Liver (tissue), 7 donors: ENCODE measurements at regions not wholly inside any gene's neighbourhood (a gene's known extent, or its start where the extent isn't known, plus 50 kb on each side); places are given as distances from the start of the nearest gene placed in this dataset.

ENCODE experiments used
- DNase-seq: peaks from one replicate; pipeline ENCODE4 v3.0.0-alpha.2; 2017; ENCODE audit warnings: low spot score
- H3K27ac ChIP-seq, 2 donors: one replicate each; pipeline ENCODE4 v1.7.0; 2013; ENCODE audit warnings: inconsistent platforms in 2 of 2, low read length in 2 of 2, control low read depth in 1 of 2, low read depth in 1 of 2, mild to moderate bottlenecking in 1 of 2
- H3K27me3 ChIP-seq, 4 donors: one replicate each; pipeline versions ENCODE4 v1.6.1 to v1.7.0; 2013; ENCODE audit warnings: low read length in 3 of 4, inconsistent platforms in 1 of 4, mild to moderate bottlenecking in 1 of 4, moderate library complexity in 1 of 4; ENCODE audit not compliant: control insufficient read depth in 4 of 4, insufficient read depth in 4 of 4
- H3K36me3 ChIP-seq, 4 donors: one replicate each; pipeline versions ENCODE4 v1.6.1 to v1.7.0; 2013; ENCODE audit warnings: low read length in 3 of 4, mild to moderate bottlenecking in 3 of 4, low read depth in 1 of 4, moderate library complexity in 1 of 4; ENCODE audit not compliant: control insufficient read depth in 4 of 4, insufficient read depth in 3 of 4
- H3K4me1 ChIP-seq, 4 donors: one replicate each; pipeline versions ENCODE4 v1.6.1 to v1.7.0; 2013; ENCODE audit warnings: low read length in 3 of 4, mild to moderate bottlenecking in 3 of 4, moderate library complexity in 1 of 4; ENCODE audit not compliant: control insufficient read depth in 4 of 4, insufficient read depth in 4 of 4
- H3K4me3 ChIP-seq, 3 donors: one replicate each; pipeline versions ENCODE4 v1.6.1 to v1.7.0; 2013; ENCODE audit warnings: low read length in 3 of 3, control low read depth in 1 of 3, low read depth in 1 of 3, mild to moderate bottlenecking in 1 of 3
- H3K9ac ChIP-seq, 2 donors: one replicate each; pipeline ENCODE4 v1.7.0; 2013; ENCODE audit warnings: low read length in 2 of 2, mild to moderate bottlenecking in 2 of 2, moderate library complexity in 2 of 2, control low read depth in 1 of 2, low read depth in 1 of 2
- H3K9me3 ChIP-seq, 4 donors: one replicate each; pipeline versions ENCODE4 v1.6.1 to v1.7.0; 2013; ENCODE audit warnings: low read length in 3 of 4; ENCODE audit not compliant: control insufficient read depth in 4 of 4
- EGR1 ChIP-seq, 2 donors: IDR thresholded peaks; 2 replicates each; pipeline ENCODE4 v1.6.1; 2016 to 2018; ENCODE audit warnings: antibody characterized with exemption in 2 of 2, low read depth in 2 of 2
- FOXA1 ChIP-seq: IDR thresholded peaks from 2 replicates; pipeline ENCODE4 v1.6.1; 2016; ENCODE audit warnings: antibody characterized with exemption
- FOXA2 ChIP-seq: IDR thresholded peaks from 2 replicates; pipeline ENCODE4 v1.6.1; 2016; ENCODE audit warnings: antibody characterized with exemption
- GABPA ChIP-seq, 2 donors: IDR thresholded peaks in 1 of 2; conservative IDR thresholded peaks in 1 of 2; 2 replicates each; pipeline ENCODE4 v1.6.1; 2016; ENCODE audit warnings: antibody characterized with exemption in 2 of 2, mild to moderate bottlenecking in 1 of 2, moderate library complexity in 1 of 2
- HNF4A ChIP-seq, 2 donors: conservative IDR thresholded peaks; 2 replicates each; pipeline ENCODE4 v1.6.1; 2016; ENCODE audit warnings: antibody characterized with exemption in 2 of 2, mild to moderate bottlenecking in 2 of 2
- JUND ChIP-seq, 2 donors: IDR thresholded peaks; 2 replicates each; pipeline ENCODE4 v1.6.1; 2016; ENCODE audit warnings: antibody characterized with exemption in 2 of 2
- RAD21 ChIP-seq, 2 donors: IDR thresholded peaks; 2 replicates each; pipeline ENCODE4 v1.6.1; 2016; ENCODE audit warnings: antibody characterized with exemption in 2 of 2, mild to moderate bottlenecking in 2 of 2
- RXRA ChIP-seq, 2 donors: IDR thresholded peaks; 2 replicates each; pipeline ENCODE4 v1.6.1; 2017 to 2018; ENCODE audit warnings: antibody characterized with exemption in 2 of 2, mild to moderate bottlenecking in 1 of 2
- SP1 ChIP-seq: IDR thresholded peaks from 2 replicates; pipeline ENCODE4 v1.6.1; 2018; ENCODE audit warnings: antibody characterized with exemption, mild to moderate bottlenecking
- TAF1 ChIP-seq: conservative IDR thresholded peaks from 2 replicates; pipeline ENCODE4 v1.6.1; 2016; ENCODE audit warnings: antibody characterized with exemption, mild to moderate bottlenecking
- YY1 ChIP-seq: IDR thresholded peaks from 2 replicates; pipeline ENCODE4 v1.6.1; 2016; ENCODE audit warnings: antibody characterized with exemption, mild to moderate bottlenecking
- WGBS: extraction: QIAGEN DNeasy Blood & Tissue Kit; methylation state at CpG from one replicate; pipeline ENCODE4 v1.1.7; 2013; 5-methylcytosine and 5-hydroxymethylcytosine counted together
- TF ChIP-seq, protein P1 (sequence below): IDR thresholded peaks from 2 replicates; pipeline ENCODE4 v1.6.1; 2016; ENCODE audit warnings: antibody characterized with exemption, mild to moderate bottlenecking
- TF ChIP-seq, protein P2 (sequence below): IDR thresholded peaks from 2 replicates; pipeline ENCODE4 v1.6.1; 2016; ENCODE audit warnings: antibody characterized with exemption
- TF ChIP-seq, protein P3 (sequence below): IDR thresholded peaks from 2 replicates; pipeline ENCODE4 v1.6.1; 2016; ENCODE audit warnings: antibody characterized with exemption
- donor health status: healthy.
- donor health status: healthy.
- donor health status: healthy.
- donor health status: healthy.

DNA sequence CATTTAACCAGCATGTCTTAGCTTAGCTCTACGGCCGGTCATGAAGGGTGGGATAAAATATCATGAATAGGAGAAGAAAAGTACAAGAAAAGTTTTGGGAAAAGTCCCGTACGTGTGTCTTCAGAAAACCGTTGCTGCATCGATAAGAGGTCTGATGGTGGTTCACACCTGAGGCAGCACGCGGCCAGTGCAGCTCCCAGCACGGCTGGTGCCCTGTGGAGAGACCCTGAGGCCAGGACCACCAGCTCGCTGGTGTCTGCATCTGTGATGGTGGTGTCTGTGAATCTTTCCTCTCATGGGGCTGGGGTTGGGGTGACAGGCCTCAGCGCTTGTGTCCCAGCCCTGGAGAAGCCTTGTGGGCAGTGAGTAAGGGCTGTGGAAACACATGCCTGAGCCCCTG lies 148.9 kb upstream of the IRX4 start:
- 83% methylated on average over 11 of the region's 11 CpGs for WGBS
- Histone ChIP-seq H3K4me3 (no peak overlapping the region), H3K36me3 (no peaks in the 10 kb centered on the region), H3K9me3 (peaks cover 0 to 2% (median 0%) of the 10 kb centered on the region in 4 donors), H3K9ac (no peak overlapping the region), H3K27ac (no peak overlapping the region), H3K4me1 (no peaks in the 10 kb centered on the region), H3K27me3 (peaks cover 0 to 3% (median 1%) of the 10 kb centered on the region in 4 donors)
- no peak for DNase-seq
- no peak for TF ChIP-seq HNF4A (conservative IDR thresholded peaks at IDR 0.05)
- TF ChIP-seq FOXA2: no peak
- TF ChIP-seq SP1: no peak
- TF ChIP-seq, protein P1, sequence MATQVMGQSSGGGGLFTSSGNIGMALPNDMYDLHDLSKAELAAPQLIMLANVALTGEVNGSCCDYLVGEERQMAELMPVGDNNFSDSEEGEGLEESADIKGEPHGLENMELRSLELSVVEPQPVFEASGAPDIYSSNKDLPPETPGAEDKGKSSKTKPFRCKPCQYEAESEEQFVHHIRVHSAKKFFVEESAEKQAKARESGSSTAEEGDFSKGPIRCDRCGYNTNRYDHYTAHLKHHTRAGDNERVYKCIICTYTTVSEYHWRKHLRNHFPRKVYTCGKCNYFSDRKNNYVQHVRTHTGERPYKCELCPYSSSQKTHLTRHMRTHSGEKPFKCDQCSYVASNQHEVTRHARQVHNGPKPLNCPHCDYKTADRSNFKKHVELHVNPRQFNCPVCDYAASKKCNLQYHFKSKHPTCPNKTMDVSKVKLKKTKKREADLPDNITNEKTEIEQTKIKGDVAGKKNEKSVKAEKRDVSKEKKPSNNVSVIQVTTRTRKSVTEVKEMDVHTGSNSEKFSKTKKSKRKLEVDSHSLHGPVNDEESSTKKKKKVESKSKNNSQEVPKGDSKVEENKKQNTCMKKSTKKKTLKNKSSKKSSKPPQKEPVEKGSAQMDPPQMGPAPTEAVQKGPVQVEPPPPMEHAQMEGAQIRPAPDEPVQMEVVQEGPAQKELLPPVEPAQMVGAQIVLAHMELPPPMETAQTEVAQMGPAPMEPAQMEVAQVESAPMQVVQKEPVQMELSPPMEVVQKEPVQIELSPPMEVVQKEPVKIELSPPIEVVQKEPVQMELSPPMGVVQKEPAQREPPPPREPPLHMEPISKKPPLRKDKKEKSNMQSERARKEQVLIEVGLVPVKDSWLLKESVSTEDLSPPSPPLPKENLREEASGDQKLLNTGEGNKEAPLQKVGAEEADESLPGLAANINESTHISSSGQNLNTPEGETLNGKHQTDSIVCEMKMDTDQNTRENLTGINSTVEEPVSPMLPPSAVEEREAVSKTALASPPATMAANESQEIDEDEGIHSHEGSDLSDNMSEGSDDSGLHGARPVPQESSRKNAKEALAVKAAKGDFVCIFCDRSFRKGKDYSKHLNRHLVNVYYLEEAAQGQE: no peak
- TF ChIP-seq, protein P2, sequence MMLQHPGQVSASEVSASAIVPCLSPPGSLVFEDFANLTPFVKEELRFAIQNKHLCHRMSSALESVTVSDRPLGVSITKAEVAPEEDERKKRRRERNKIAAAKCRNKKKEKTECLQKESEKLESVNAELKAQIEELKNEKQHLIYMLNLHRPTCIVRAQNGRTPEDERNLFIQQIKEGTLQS: no peak
- TF ChIP-seq EGR1 (IDR thresholded peaks at IDR 0.05; ENCODE audit: low read depth in 2 of 2): no peak

DNA sequence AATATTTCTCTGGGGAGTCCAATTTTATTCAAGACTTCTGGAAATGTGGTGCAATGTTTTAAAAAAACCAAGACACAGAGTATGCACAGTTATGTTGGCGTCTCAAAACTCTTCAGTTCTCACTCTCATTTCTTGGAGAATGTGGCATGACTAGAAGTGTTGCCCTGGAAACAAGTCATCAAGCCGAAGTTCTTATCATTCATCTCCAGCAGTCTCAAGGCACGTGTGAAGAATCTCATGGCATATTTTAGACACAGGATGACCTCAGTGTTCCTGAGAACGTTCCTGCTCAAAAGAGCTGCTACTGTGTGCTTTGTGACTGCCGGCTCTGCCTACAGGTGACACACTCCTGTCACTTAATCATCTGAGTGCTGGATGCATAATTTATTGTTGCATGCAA lies 147.4 kb upstream of the IRX4 start:
- no peaks in the 10 kb centered on the region for H3K36me3 ChIP-seq
- peaks cover 0 to 2% (median 0%) of the 10 kb centered on the region in 4 donors for H3K9me3 ChIP-seq
- WGBS: 52% methylated on average over 5 of the region's 5 CpGs
- H3K4me3 ChIP-seq: no peak overlapping the region
- H3K27ac ChIP-seq: no peak overlapping the region
- TF ChIP-seq RXRA (IDR thresholded peaks at IDR 0.05): no peak
- TF ChIP-seq JUND (IDR thresholded peaks at IDR 0.05): no peak
- no peak for TF ChIP-seq TAF1
- no peak for TF ChIP-seq YY1
- TF ChIP-seq, protein P3, sequence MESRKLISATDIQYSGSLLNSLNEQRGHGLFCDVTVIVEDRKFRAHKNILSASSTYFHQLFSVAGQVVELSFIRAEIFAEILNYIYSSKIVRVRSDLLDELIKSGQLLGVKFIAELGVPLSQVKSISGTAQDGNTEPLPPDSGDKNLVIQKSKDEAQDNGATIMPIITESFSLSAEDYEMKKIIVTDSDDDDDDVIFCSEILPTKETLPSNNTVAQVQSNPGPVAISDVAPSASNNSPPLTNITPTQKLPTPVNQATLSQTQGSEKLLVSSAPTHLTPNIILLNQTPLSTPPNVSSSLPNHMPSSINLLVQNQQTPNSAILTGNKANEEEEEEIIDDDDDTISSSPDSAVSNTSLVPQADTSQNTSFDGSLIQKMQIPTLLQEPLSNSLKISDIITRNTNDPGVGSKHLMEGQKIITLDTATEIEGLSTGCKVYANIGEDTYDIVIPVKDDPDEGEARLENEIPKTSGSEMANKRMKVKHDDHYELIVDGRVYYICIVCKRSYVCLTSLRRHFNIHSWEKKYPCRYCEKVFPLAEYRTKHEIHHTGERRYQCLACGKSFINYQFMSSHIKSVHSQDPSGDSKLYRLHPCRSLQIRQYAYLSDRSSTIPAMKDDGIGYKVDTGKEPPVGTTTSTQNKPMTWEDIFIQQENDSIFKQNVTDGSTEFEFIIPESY: no peak
- TF ChIP-seq, protein P1: no peak
- no peak for TF ChIP-seq RAD21 (IDR thresholded peaks at IDR 0.05)
- TF ChIP-seq FOXA1: no peak
- no peak for TF ChIP-seq EGR1 (IDR thresholded peaks at IDR 0.05; ENCODE audit: low read depth in 2 of 2)
- no peak for TF ChIP-seq GABPA (IDR thresholded peaks at IDR 0.05 in 1 of 2, conservative IDR thresholded peaks at IDR 0.05 in 1 of 2)
- TF ChIP-seq, protein P2: no peak
- no peak for TF ChIP-seq FOXA2
- DNase-seq: no peak
- no peaks in the 10 kb centered on the region for H3K4me1 ChIP-seq
- H3K9ac ChIP-seq: no peak overlapping the region
- peaks cover 0 to 3% (median 1%) of the 10 kb centered on the region in 4 donors for H3K27me3 ChIP-seq
